ENCODE measurements at regions not wholly inside any gene's neighbourhood (a gene's known extent, or its start where the extent isn't known, plus 50 kb on each side); places are given as distances from the start of the nearest gene placed in this dataset.

GRCh38 chr16:65308506-65308905 is 186.6 kb upstream of the CDH11 start:
- H3K27me3 ChIP-seq (ENCODE audit: insufficient read depth, poor library complexity, severe bottlenecking): no peaks in the 10 kb centered on the region
- TF ChIP-seq REST (IDR thresholded peaks at IDR 0.05; ENCODE audit: insufficient replicate concordance, low read depth) (no peak), POLR2AphosphoS5 (IDR thresholded peaks at IDR 0.05; ENCODE audit: low read depth) (no peak), CTCF (IDR thresholded peaks at IDR 0.05; ENCODE audit: insufficient read depth, low read length) (no peak), GABPA (IDR thresholded peaks at IDR 0.05; ENCODE audit: low read depth) (no peak), SPI1 (IDR thresholded peaks at IDR 0.05; ENCODE audit: borderline replicate concordance, low read depth) (no peak)
- no peak overlapping the region for H3K4me3 ChIP-seq (replicated peaks; ENCODE audit: insufficient read depth, low read length)
- no peak overlapping the region for H3K27ac ChIP-seq (replicated peaks)
- DNase-seq (ENCODE audit: low read depth in 1 of 2, low spot score in 1 of 2): no peak

GRCh38 chr16:65307286-65307685 is 185.4 kb upstream of the CDH11 start:
- no peak overlapping the region for H3K27ac ChIP-seq (replicated peaks)
- no peaks in the 10 kb centered on the region for H3K27me3 ChIP-seq (ENCODE audit: insufficient read depth, poor library complexity, severe bottlenecking)
- no peak overlapping the region for H3K4me3 ChIP-seq (replicated peaks; ENCODE audit: insufficient read depth, low read length)
- no peak for DNase-seq (ENCODE audit: low read depth in 1 of 2, low spot score in 1 of 2)
- no peak for TF ChIP-seq POLR2AphosphoS5 (IDR thresholded peaks at IDR 0.05; ENCODE audit: low read depth)
- no peak for TF ChIP-seq CTCF (IDR thresholded peaks at IDR 0.05; ENCODE audit: insufficient read depth, low read length)
- no peak for TF ChIP-seq SPI1 (IDR thresholded peaks at IDR 0.05; ENCODE audit: borderline replicate concordance, low read depth)
- TF ChIP-seq REST (IDR thresholded peaks at IDR 0.05; ENCODE audit: insufficient replicate concordance, low read depth): no peak
- TF ChIP-seq GABPA (IDR thresholded peaks at IDR 0.05; ENCODE audit: low read depth): no peak

- H3K4me3 ChIP-seq (replicated peaks; ENCODE audit: insufficient read depth, low read length): no peak overlapping the region
- TF ChIP-seq CTCF (IDR thresholded peaks at IDR 0.05; ENCODE audit: insufficient read depth, low read length) (no peak), REST (IDR thresholded peaks at IDR 0.05; ENCODE audit: insufficient replicate concordance, low read depth) (no peak), SPI1 (IDR thresholded peaks at IDR 0.05; ENCODE audit: borderline replicate concordance, low read depth) (no peak), POLR2AphosphoS5 (IDR thresholded peaks at IDR 0.05; ENCODE audit: low read depth) (no peak), GABPA (IDR thresholded peaks at IDR 0.05; ENCODE audit: low read depth) (no peak)
- DNase-seq (ENCODE audit: low read depth in 1 of 2, low spot score in 1 of 2): no peak
- H3K27me3 ChIP-seq (ENCODE audit: insufficient read depth, poor library complexity, severe bottlenecking): no peaks in the 10 kb centered on the region
- no peak overlapping the region for H3K27ac ChIP-seq (replicated peaks)
Measured at GRCh38 chr16:65306722-65307121, 184.9 kb upstream of the CDH11 start.
